RCC 7860 (cell line): ENCODE measurements at regions not wholly inside any gene's neighbourhood (a gene's known extent, or its start where the extent isn't known, plus 50 kb on each side); places are given as distances from the start of the nearest gene placed in this dataset.

Experiments used
- DNase-seq: peaks from one replicate; pipeline ENCODE4 v3.0.0-alpha.2; 2015; ENCODE audit warnings: low spot score
- FAIRE-seq: peaks from 2 replicates; lab custom pipeline; 2012; peaks lifted over from hg19 to GRCh38; lab: Jason Lieb, UNC

- no peak for FAIRE-seq
- DNase-seq = no peak
Measured at GRCh38 chr22:27417421-27417814, 384.1 kb downstream of the MN1 start.

GRCh38 chr22:27418261-27418660 is 383.3 kb downstream of the MN1 start:
- DNase-seq (no peak), FAIRE-seq (no peak)

- DNase-seq (peak; percentile 4), FAIRE-seq (no peak)
Measured at GRCh38 chr22:27419473-27419872, 382.1 kb downstream of the MN1 start.

- no peak for FAIRE-seq
- DNase-seq = no peak
Measured at GRCh38 chr22:27420195-27420816, 381.2 kb downstream of the MN1 start.

GRCh38 chr22:27420817-27421361 is 380.7 kb downstream of the MN1 start:
- DNase-seq (peak; percentile 26), FAIRE-seq (no peak)

GRCh38 chr22:27422442-27422841 is 379.1 kb downstream of the MN1 start:
- no peak for DNase-seq
- FAIRE-seq = no peak

- DNase-seq = no peak
- FAIRE-seq = no peak
Measured at GRCh38 chr22:27424319-27424718, 377.2 kb downstream of the MN1 start.

- DNase-seq (no peak), FAIRE-seq (no peak)
Measured at GRCh38 chr22:27429476-27429875, 372.1 kb downstream of the MN1 start.

GRCh38 chr22:27431081-27431480 is 370.5 kb downstream of the MN1 start:
- FAIRE-seq (no peak), DNase-seq (no peak)

GRCh38 chr22:27431896-27432295 is 369.7 kb downstream of the MN1 start:
- no peak for DNase-seq
- FAIRE-seq = no peak

GRCh38 chr22:27433099-27433498 is 368.5 kb downstream of the MN1 start:
- FAIRE-seq (no peak), DNase-seq (no peak)

- FAIRE-seq (no peak), DNase-seq (peak; percentile 29)
Measured at GRCh38 chr22:27433585-27434190, 367.9 kb downstream of the MN1 start.

- FAIRE-seq = no peak
Measured at GRCh38 chr22:27434898-27435297, 366.7 kb downstream of the MN1 start.

GRCh38 chr22:27435844-27436576 is 365.5 kb downstream of the MN1 start:
- FAIRE-seq = no peak
- DNase-seq = no peak

More at GRCh38 chr22:27434898-27435297, 366.7 kb downstream of the MN1 start:
- no peak for DNase-seq

- DNase-seq = no peak
- no peak for FAIRE-seq
Measured at GRCh38 chr22:27436591-27436990, 365.0 kb downstream of the MN1 start.

- FAIRE-seq = no peak
Measured at GRCh38 chr22:27437570-27437969, 364.0 kb downstream of the MN1 start.

GRCh38 chr22:27438271-27438980 is 363.1 kb downstream of the MN1 start:
- DNase-seq (no peak), FAIRE-seq (no peak)

More at GRCh38 chr22:27437570-27437969, 364.0 kb downstream of the MN1 start:
- DNase-seq = no peak

- FAIRE-seq (no peak), DNase-seq (no peak)
Measured at GRCh38 chr22:27439131-27439530, 362.4 kb downstream of the MN1 start.

GRCh38 chr22:27440304-27440865 is 361.2 kb downstream of the MN1 start:
- DNase-seq (no peak), FAIRE-seq (no peak)

- FAIRE-seq = no peak
- no peak for DNase-seq
Measured at GRCh38 chr22:27441706-27442475, 359.7 kb downstream of the MN1 start.
